ENCODE measurements at regions not wholly inside any gene's neighbourhood (a gene's known extent, or its start where the extent isn't known, plus 50 kb on each side); places are given as distances from the start of the nearest gene placed in this dataset.

GRCh38 chr14:105602243-105602750, 75.9 kb downstream of the TMEM121 start (continued):
- no peak for TF ChIP-seq E2F6 (IDR thresholded peaks at IDR 0.05)

Measured in H1 (cell line).